GM12878 (cell line): ENCODE measurements at regions not wholly inside any gene's neighbourhood (a gene's known extent, or its start where the extent isn't known, plus 50 kb on each side); places are given as distances from the start of the nearest gene placed in this dataset.

Source experiments
- ELK1 ChIP-seq: IDR thresholded peaks from 2 replicates; pipeline ENCODE4 v1.6.1; 2012; ENCODE audit warnings: low read depth, low read length, improper control_type of control experiment
- PAX5 ChIP-seq: IDR thresholded peaks from 2 replicates; pipeline ENCODE4 v1.6.1; 2011; ENCODE audit warnings: low read depth, low read length, borderline replicate concordance
- RCOR1 ChIP-seq: conservative IDR thresholded peaks from 2 replicates; pipeline ENCODE4 v1.6.1; 2012; ENCODE audit warnings: low read depth, low read length, improper control_type of control experiment
- RELB ChIP-seq: fragments of 450-650 bp; IDR thresholded peaks from 2 replicates; pipeline ENCODE4 v1.6.1; 2017; ENCODE audit warnings: low read depth, mild to moderate bottlenecking, moderate library complexity
- SMARCA5 ChIP-seq: fragments of 450-650 bp; IDR thresholded peaks from 2 replicates; pipeline ENCODE4 v1.6.1; 2017; ENCODE audit warnings: mild to moderate bottlenecking
- TAF1 ChIP-seq: IDR thresholded peaks from 2 replicates; pipeline ENCODE4 v1.6.1; 2011; ENCODE audit warnings: mild to moderate bottlenecking, low read depth, low read length, borderline replicate concordance
- TF ChIP-seq, protein P1 (sequence below): fragments of 450-650 bp; IDR thresholded peaks from 2 replicates; pipeline ENCODE4 v1.6.1; 2016; ENCODE audit warnings: mild to moderate bottlenecking, moderate library complexity, borderline replicate concordance
- TF ChIP-seq, protein P2 (sequence below): fragments of 450-650 bp; IDR thresholded peaks from 2 replicates; pipeline ENCODE4 v1.6.1; 2017; ENCODE audit warnings: mild to moderate bottlenecking, low read depth, inconsistent platforms; ENCODE audit not compliant: poor library complexity, severe bottlenecking

DNA sequence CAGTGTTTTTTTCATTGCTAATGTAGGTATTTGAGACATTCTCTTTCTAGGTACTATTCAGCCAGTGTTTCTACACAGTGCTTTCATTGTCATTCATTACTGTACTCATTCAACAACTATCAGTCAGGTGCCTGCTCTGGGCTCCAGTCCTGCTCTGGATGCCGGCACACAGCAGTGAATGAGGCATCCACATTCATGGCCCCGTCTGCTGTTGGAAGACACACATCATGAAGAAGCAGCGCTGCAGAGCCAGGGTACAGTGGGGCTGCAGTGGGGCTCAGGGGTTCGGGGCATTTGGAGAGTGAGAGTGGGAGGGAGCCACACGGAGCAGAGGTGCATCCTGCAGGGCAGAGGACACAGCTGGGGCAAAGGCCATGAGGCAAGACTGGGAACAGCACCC, 737.2 kb upstream of the RAB6C start (continued):
- TF ChIP-seq TAF1 (no peak), PAX5 (no peak), SMARCA5 (no peak), ELK1 (no peak), RCOR1 (no peak), RELB (no peak)
- TF ChIP-seq, protein P1, sequence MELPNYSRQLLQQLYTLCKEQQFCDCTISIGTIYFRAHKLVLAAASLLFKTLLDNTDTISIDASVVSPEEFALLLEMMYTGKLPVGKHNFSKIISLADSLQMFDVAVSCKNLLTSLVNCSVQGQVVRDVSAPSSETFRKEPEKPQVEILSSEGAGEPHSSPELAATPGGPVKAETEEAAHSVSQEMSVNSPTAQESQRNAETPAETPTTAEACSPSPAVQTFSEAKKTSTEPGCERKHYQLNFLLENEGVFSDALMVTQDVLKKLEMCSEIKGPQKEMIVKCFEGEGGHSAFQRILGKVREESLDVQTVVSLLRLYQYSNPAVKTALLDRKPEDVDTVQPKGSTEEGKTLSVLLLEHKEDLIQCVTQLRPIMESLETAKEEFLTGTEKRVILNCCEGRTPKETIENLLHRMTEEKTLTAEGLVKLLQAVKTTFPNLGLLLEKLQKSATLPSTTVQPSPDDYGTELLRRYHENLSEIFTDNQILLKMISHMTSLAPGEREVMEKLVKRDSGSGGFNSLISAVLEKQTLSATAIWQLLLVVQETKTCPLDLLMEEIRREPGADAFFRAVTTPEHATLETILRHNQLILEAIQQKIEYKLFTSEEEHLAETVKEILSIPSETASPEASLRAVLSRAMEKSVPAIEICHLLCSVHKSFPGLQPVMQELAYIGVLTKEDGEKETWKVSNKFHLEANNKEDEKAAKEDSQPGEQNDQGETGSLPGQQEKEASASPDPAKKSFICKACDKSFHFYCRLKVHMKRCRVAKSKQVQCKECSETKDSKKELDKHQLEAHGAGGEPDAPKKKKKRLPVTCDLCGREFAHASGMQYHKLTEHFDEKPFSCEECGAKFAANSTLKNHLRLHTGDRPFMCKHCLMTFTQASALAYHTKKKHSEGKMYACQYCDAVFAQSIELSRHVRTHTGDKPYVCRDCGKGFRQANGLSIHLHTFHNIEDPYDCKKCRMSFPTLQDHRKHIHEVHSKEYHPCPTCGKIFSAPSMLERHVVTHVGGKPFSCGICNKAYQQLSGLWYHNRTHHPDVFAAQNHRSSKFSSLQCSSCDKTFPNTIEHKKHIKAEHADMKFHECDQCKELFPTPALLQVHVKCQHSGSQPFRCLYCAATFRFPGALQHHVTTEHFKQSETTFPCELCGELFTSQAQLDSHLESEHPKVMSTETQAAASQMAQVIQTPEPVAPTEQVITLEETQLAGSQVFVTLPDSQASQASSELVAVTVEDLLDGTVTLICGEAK = no peak
- TF ChIP-seq, protein P2, sequence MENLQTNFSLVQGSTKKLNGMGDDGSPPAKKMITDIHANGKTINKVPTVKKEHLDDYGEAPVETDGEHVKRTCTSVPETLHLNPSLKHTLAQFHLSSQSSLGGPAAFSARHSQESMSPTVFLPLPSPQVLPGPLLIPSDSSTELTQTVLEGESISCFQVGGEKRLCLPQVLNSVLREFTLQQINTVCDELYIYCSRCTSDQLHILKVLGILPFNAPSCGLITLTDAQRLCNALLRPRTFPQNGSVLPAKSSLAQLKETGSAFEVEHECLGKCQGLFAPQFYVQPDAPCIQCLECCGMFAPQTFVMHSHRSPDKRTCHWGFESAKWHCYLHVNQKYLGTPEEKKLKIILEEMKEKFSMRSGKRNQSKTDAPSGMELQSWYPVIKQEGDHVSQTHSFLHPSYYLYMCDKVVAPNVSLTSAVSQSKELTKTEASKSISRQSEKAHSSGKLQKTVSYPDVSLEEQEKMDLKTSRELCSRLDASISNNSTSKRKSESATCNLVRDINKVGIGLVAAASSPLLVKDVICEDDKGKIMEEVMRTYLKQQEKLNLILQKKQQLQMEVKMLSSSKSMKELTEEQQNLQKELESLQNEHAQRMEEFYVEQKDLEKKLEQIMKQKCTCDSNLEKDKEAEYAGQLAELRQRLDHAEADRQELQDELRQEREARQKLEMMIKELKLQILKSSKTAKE = no peak
